Muscle layer of duodenum (tissue), 2 donors: ENCODE measurements at regions not wholly inside any gene's neighbourhood (a gene's known extent, or its start where the extent isn't known, plus 50 kb on each side); places are given as distances from the start of the nearest gene placed in this dataset.
"Not testable (repeated sequence)": the region's sequence is repeated elsewhere in the genome, so short reads cannot be mapped to it uniquely, and the experiment has no call there.

Experiments used
- H3K27ac ChIP-seq: one replicate; pipeline ENCODE4 v1.7.0; 2013; ENCODE audit warnings: mild to moderate bottlenecking, low read length
- H3K27me3 ChIP-seq: one replicate; pipeline ENCODE4 v1.7.0; 2013; ENCODE audit warnings: low read depth, mild to moderate bottlenecking, control low read depth, low read length
- H3K36me3 ChIP-seq, 2 donors: one replicate each; pipeline ENCODE4 v1.7.0; 2013; ENCODE audit warnings: low read length in 2 of 2, control low read depth in 1 of 2, mild to moderate bottlenecking in 1 of 2; ENCODE audit not compliant: insufficient read depth in 2 of 2, control insufficient read depth in 1 of 2
- H3K4me1 ChIP-seq, 2 donors: one replicate each; pipeline ENCODE4 v1.7.0; 2013; ENCODE audit warnings: low read length in 2 of 2, mild to moderate bottlenecking in 2 of 2, control low read depth in 1 of 2, moderate library complexity in 1 of 2; ENCODE audit not compliant: insufficient read depth in 2 of 2, control insufficient read depth in 1 of 2
- H3K4me3 ChIP-seq, 2 donors: one replicate each; pipeline ENCODE4 v1.7.0; 2013; ENCODE audit warnings: low read length in 2 of 2, low read depth in 1 of 2, mild to moderate bottlenecking in 1 of 2
- H3K9me3 ChIP-seq, 2 donors: one replicate each; pipeline ENCODE4 v1.7.0; 2013; ENCODE audit warnings: low read length in 2 of 2, control low read depth in 1 of 2, mild to moderate bottlenecking in 1 of 2; ENCODE audit not compliant: control insufficient read depth in 1 of 2
- donor health status: healthy.

GRCh38 chr3:110626652-110627111, 444.9 kb upstream of the NECTIN3 start:
- H3K36me3 ChIP-seq, H3K9me3 ChIP-seq, H3K4me1 ChIP-seq, H3K27me3 ChIP-seq, H3K4me3 ChIP-seq, H3K27ac ChIP-seq: not testable (repeated sequence)

- Histone ChIP-seq H3K9me3 (no peaks in the 10 kb centered on the region), H3K4me3 (no peak overlapping the region), H3K36me3 (no peaks in the 10 kb centered on the region)
Observed at GRCh38 chr3:110628650-110629301, 442.8 kb upstream of the NECTIN3 start.

GRCh38 chr3:110629917-110630316, 441.7 kb upstream of the NECTIN3 start:
- Histone ChIP-seq H3K27ac (no peak overlapping the region), H3K36me3 (no peaks in the 10 kb centered on the region), H3K9me3 (no peaks in the 10 kb centered on the region), H3K4me1 (no peaks in the 10 kb centered on the region), H3K27me3 (no peaks in the 10 kb centered on the region), H3K4me3 (no peak overlapping the region)

More at GRCh38 chr3:110628650-110629301, 442.8 kb upstream of the NECTIN3 start:
- H3K4me1 ChIP-seq: no peaks in the 10 kb centered on the region
- H3K27me3 ChIP-seq: no peaks in the 10 kb centered on the region
- H3K27ac ChIP-seq: no peak overlapping the region

GRCh38 chr3:110644203-110644602, 427.4 kb upstream of the NECTIN3 start:
- H3K4me1 ChIP-seq: no peaks in the 10 kb centered on the region
- no peaks in the 10 kb centered on the region for H3K36me3 ChIP-seq
- no peak overlapping the region for H3K4me3 ChIP-seq
- H3K27ac ChIP-seq: no peak overlapping the region
- H3K27me3 ChIP-seq: no peaks in the 10 kb centered on the region
- H3K9me3 ChIP-seq: no peaks in the 10 kb centered on the region

- H3K27me3 ChIP-seq: no peaks in the 10 kb centered on the region
- H3K36me3 ChIP-seq: no peaks in the 10 kb centered on the region
- no peaks in the 10 kb centered on the region for H3K4me1 ChIP-seq
- no peak overlapping the region for H3K4me3 ChIP-seq
- H3K9me3 ChIP-seq: no peaks in the 10 kb centered on the region
- no peak overlapping the region for H3K27ac ChIP-seq
Observed at GRCh38 chr3:110646055-110646454, 425.6 kb upstream of the NECTIN3 start.

GRCh38 chr3:110646496-110646895, 425.1 kb upstream of the NECTIN3 start:
- Histone ChIP-seq H3K4me3 (no peak overlapping the region), H3K27me3 (no peaks in the 10 kb centered on the region), H3K9me3 (no peaks in the 10 kb centered on the region)

GRCh38 chr3:110647586-110647985, 424.0 kb upstream of the NECTIN3 start:
- Histone ChIP-seq H3K4me1 (no peaks in the 10 kb centered on the region), H3K9me3 (no peaks in the 10 kb centered on the region), H3K27ac (no peak overlapping the region), H3K27me3 (no peaks in the 10 kb centered on the region), H3K4me3 (no peak overlapping the region), H3K36me3 (no peaks in the 10 kb centered on the region)

More at GRCh38 chr3:110646496-110646895, 425.1 kb upstream of the NECTIN3 start:
- H3K36me3 ChIP-seq: no peaks in the 10 kb centered on the region
- no peak overlapping the region for H3K27ac ChIP-seq
- H3K4me1 ChIP-seq: no peaks in the 10 kb centered on the region

- H3K27ac ChIP-seq: no peak overlapping the region
- H3K36me3 ChIP-seq: no peaks in the 10 kb centered on the region
- no peaks in the 10 kb centered on the region for H3K9me3 ChIP-seq
- no peaks in the 10 kb centered on the region for H3K27me3 ChIP-seq
- no peak overlapping the region for H3K4me3 ChIP-seq
- no peaks in the 10 kb centered on the region for H3K4me1 ChIP-seq
Observed at GRCh38 chr3:110650741-110651140, 420.9 kb upstream of the NECTIN3 start.

GRCh38 chr3:110654843-110655502, 416.6 kb upstream of the NECTIN3 start:
- H3K4me1 ChIP-seq: no peaks in the 10 kb centered on the region
- H3K36me3 ChIP-seq: no peaks in the 10 kb centered on the region
- no peak overlapping the region for H3K4me3 ChIP-seq
- H3K9me3 ChIP-seq: no peaks in the 10 kb centered on the region
- no peaks in the 10 kb centered on the region for H3K27me3 ChIP-seq
- no peak overlapping the region for H3K27ac ChIP-seq

GRCh38 chr3:110656394-110657025, 415.1 kb upstream of the NECTIN3 start:
- H3K4me1 ChIP-seq: no peaks in the 10 kb centered on the region
- H3K4me3 ChIP-seq: no peak overlapping the region
- H3K27me3 ChIP-seq: no peaks in the 10 kb centered on the region
- no peak overlapping the region for H3K27ac ChIP-seq
- H3K9me3 ChIP-seq: no peaks in the 10 kb centered on the region
- no peaks in the 10 kb centered on the region for H3K36me3 ChIP-seq

GRCh38 chr3:110664148-110664547, 407.5 kb upstream of the NECTIN3 start:
- Histone ChIP-seq H3K36me3 (no peaks in the 10 kb centered on the region), H3K4me3 (no peak overlapping the region), H3K9me3 (no peaks in the 10 kb centered on the region), H3K27ac (no peak overlapping the region), H3K4me1 (no peaks in the 10 kb centered on the region), H3K27me3 (no peaks in the 10 kb centered on the region)
